Rectal smooth muscle tissue (tissue), 1 donor: ENCODE measurements at regions not wholly inside any gene's neighbourhood (a gene's known extent, or its start where the extent isn't known, plus 50 kb on each side); places are given as distances from the start of the nearest gene placed in this dataset.

Source experiments
- H3K27ac ChIP-seq: one replicate; pipeline ENCODE4 v1.7.0; 2013; ENCODE audit warnings: low read depth, low read length, inconsistent platforms
- H3K27me3 ChIP-seq: one replicate; pipeline ENCODE4 v1.7.0; 2013; ENCODE audit warnings: low read length; ENCODE audit not compliant: control insufficient read depth, insufficient read depth
- H3K36me3 ChIP-seq: one replicate; pipeline ENCODE4 v1.7.0; 2013; ENCODE audit warnings: low read length; ENCODE audit not compliant: control insufficient read depth, insufficient read depth
- H3K4me1 ChIP-seq: one replicate; pipeline ENCODE4 v1.7.0; 2013; ENCODE audit warnings: low read length; ENCODE audit not compliant: control insufficient read depth, insufficient read depth
- H3K4me3 ChIP-seq: one replicate; pipeline ENCODE4 v1.7.0; 2013; ENCODE audit warnings: low read length
- H3K9ac ChIP-seq: one replicate; pipeline ENCODE4 v1.7.0; 2013; ENCODE audit warnings: low read length

DNA sequence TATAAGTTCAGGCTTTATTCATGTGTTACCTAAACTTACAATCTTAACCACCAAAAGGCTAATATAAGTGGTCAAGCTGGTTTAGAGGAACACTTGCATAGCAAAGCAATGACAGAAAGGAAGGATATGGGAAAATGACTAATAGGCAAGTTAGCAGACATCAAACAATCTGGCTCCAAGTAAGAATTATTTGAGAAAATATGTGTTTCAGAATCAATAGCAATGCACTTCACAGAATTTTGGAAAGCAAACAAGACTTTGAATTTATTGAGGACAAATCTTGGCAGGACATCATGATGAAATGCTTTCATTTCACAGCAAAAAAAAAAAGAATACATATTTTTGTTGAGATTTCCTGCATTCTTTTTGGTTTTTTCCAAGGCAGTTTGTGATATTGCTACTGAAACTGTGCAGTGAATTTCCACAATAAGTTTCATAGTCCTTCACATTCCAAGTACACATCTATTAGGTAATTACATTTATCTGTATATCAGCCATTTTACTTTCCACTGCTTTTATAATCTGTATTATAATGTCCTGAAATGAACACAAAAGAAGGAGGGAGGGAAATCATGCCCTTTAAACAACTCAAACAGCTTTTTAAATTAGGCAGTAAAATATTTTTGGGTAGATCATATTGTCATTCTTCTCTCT lies 417.9 kb downstream of the NR2F1-AS1 start:
- Histone ChIP-seq H3K4me3 (no peak overlapping the region), H3K9ac (no peak overlapping the region), H3K27ac (no peak overlapping the region)

DNA sequence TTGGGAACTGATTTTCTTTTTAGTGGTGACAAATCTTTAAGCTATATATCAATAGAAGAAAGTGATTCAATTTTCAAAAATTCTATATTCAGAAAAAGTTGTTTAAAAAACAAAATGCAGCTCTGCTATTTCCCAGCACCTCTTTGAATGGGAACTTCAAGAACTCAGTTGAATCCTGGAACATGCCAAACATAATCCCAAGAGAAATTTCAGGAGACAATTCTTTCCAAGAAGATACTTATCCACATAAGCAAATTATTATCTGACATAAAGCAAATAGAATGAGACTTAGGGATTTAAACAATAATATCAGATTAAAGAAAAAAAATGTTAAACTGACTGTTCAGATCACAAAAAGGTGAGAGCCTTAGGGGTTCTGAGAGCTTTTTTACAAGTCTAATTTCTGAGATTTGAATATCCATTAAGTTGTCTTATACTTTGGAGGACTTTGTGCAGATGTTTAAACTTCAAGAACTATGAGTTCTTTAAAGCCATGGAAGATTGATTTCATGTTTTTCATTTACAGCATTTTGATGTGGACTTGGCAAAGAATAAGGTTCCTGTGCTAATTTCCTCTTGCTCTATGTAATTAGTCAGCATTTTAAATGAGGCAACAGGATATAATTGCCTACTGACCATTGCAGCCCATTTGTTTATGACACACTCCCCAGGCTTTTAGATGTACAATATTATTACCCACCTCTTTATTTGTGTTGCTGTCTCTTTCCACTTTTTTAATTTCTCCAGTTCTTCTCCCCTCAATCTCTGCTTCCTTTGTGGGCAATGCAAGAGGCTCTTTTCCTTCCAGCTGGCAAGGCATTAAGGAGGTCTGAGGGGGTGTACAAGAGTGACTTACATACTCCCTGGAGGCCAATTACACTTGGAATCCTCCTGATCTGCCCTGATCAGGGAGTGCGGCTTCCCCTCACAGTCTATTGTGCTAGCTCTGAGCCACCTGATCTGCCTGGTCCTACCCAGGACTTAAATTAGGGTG lies 419.1 kb downstream of the NR2F1-AS1 start:
- H3K4me3 ChIP-seq: no peak overlapping the region
- H3K27ac ChIP-seq: no peak overlapping the region
- no peaks in the 10 kb centered on the region for H3K27me3 ChIP-seq
- H3K36me3 ChIP-seq: no peaks in the 10 kb centered on the region
- no peak overlapping the region for H3K9ac ChIP-seq
- peaks cover 4% of the 10 kb centered on the region for H3K4me1 ChIP-seq

More for the DNA sequence above, 417.9 kb downstream of the NR2F1-AS1 start:
- Histone ChIP-seq H3K27me3 (no peaks in the 10 kb centered on the region), H3K4me1 (peaks cover 4% of the 10 kb centered on the region), H3K36me3 (no peaks in the 10 kb centered on the region)

DNA sequence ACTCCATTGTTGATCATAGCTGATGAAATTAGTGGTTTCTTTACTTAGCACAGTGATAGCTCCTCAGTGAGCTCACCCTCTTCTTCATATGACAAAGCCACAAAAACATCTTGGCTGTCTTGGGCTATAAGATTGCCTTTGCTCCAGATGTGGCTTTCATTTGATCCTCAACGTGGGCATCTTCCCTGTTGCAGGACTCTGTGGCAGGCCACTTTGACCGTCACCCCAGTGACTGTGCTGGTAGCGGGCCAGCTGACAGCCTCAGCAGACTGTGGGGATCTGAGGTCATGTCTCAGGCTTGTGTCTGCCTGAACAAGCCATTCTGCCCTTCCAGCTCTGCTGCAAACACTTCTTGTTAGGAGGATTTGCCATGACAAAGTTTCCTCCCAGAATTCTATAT lies 422.2 kb downstream of the NR2F1-AS1 start:
- Histone ChIP-seq H3K27ac (no peak overlapping the region), H3K36me3 (no peaks in the 10 kb centered on the region), H3K4me1 (peaks cover 4% of the 10 kb centered on the region), H3K27me3 (no peaks in the 10 kb centered on the region), H3K9ac (no peak overlapping the region), H3K4me3 (no peak overlapping the region)

DNA sequence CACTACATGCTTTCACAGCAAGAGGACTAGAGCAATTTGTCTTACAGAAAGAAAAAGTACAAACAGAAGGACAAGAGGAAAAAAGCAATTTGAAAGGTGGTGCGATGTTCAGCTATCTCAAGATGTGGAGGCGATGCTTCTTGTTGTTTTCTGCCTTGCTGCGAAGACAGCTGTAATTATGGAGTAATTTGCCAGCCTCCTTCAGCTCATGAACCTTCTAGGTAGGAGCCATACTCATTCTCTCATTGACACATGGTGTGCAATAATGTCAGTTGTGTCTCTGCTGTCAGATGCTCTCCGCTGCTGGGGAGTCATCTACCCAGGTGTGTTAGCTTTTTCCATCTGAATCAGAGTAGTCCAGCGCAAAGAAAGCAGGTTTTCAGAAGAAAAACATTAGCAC lies 424.5 kb downstream of the NR2F1-AS1 start:
- Histone ChIP-seq H3K4me3 (no peak overlapping the region), H3K9ac (no peak overlapping the region), H3K4me1 (no peaks in the 10 kb centered on the region), H3K27me3 (no peaks in the 10 kb centered on the region), H3K27ac (no peak overlapping the region), H3K36me3 (no peaks in the 10 kb centered on the region)

DNA sequence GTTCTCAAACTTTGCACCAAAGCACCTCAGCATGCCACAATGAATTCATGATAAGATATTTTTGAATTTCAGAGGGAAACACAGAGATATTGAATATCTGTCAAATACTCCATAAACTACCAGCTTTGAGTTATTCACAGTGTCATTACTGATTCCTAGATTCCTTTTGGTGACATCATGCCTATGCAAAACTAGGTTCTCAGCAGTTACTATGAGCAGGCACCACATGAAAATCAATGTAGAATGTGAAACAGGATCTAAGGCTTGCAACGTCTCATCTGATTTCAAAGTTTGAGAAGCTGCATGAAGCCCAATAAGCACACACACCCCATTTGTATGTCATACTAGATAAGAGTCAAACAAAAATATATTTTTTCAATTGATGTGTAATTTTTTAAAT lies 426.5 kb downstream of the NR2F1-AS1 start:
- H3K9ac ChIP-seq: no peak overlapping the region
- no peak overlapping the region for H3K27ac ChIP-seq
- H3K4me1 ChIP-seq: no peaks in the 10 kb centered on the region
- no peaks in the 10 kb centered on the region for H3K27me3 ChIP-seq
- no peak overlapping the region for H3K4me3 ChIP-seq
- H3K36me3 ChIP-seq: no peaks in the 10 kb centered on the region

DNA sequence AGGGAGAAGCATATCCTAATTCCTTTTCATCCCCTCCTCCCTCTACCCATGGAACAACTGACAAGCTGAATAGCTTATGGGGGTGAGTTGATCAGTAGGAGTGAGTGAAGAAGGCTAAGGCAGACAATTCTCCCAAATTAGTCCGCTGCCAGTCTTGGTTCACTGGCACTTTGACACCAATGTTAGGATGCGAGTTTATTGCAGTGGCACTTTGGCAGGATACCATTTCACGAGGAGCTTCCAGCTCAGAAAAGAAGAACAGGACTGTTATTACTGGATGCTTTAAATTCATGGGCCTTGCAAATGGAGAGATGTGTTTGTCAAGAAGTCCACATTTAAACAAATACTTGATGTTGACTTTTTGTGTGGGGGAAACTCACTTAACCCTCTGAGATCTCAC lies 427.6 kb downstream of the NR2F1-AS1 start:
- Histone ChIP-seq H3K4me1 (no peaks in the 10 kb centered on the region), H3K27me3 (no peaks in the 10 kb centered on the region), H3K27ac (no peak overlapping the region), H3K9ac (no peak overlapping the region), H3K36me3 (no peaks in the 10 kb centered on the region), H3K4me3 (no peak overlapping the region)

DNA sequence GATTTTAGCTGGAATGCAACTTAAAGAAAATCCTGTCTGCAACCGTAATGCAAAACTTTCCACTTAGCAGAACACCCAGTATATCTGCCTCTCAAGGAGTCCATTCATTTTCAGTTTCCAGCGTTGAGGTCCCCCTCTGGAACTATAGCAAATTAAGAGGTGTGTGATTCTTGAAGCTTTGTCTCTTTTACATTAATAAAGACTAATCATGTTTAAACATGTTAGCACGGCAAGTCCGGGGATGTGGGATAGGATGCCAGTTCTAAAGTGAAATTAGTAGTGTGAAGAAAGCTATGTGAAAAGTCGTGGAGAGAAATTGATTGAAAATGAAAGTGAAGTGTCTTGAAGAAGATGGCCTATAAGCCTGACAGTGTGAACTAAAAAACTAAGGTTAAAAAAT lies 429.1 kb downstream of the NR2F1-AS1 start:
- no peaks in the 10 kb centered on the region for H3K27me3 ChIP-seq
- no peaks in the 10 kb centered on the region for H3K36me3 ChIP-seq
- no peaks in the 10 kb centered on the region for H3K4me1 ChIP-seq
- no peak overlapping the region for H3K9ac ChIP-seq
- H3K27ac ChIP-seq: no peak overlapping the region
- no peak overlapping the region for H3K4me3 ChIP-seq

DNA sequence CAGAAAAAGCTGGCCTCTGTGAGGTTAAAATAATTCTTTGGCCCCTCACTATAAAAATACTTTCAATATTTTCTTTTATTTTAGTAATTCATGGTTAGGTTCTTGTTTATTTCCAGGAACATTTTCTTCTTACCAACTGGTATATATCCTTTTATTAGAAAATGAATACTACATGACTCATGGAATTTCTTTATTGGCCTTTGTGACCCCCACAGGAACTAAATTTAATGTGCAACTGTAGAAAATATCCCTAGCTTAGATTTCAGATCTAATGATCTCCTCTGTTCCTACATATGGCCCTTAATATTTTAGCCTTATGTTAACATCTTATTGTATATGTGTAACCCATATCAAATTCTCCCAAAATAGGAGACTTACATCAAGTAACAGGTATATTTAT lies 429.9 kb downstream of the NR2F1-AS1 start:
- Histone ChIP-seq H3K27me3 (no peaks in the 10 kb centered on the region), H3K4me1 (no peaks in the 10 kb centered on the region), H3K27ac (no peak overlapping the region), H3K9ac (no peak overlapping the region), H3K4me3 (no peak overlapping the region), H3K36me3 (no peaks in the 10 kb centered on the region)

DNA sequence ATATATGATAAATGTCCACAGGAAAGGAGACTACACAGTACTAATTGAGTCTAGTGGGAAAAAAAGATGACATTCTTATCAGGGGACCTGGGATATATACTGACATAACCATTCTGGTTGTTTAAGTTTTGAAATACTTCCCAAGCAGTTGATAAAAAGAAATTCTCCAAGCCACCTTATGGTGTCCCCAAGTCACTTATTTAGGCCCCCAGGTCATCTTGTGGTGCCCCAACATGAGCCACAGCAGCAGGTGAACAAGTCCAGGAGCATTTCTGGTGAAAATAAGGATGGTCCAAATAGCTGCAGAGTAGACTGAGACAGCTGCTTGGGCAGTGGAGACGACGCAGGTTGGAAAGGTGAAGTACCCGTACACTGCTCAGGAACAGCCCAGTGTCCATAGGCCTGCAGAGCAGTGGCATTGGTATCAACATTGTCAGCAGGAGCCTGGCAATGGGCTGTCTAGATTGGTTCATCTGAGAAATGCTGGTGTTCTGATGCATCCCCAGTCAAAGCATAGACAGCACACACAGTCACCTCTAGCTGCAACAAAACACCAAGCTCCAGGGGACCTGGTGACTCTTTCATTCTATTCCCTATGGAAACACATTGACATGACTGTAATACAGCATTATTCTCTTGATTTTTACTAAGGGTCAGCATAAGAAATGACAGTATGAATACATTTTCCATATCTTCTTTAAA lies 430.6 kb downstream of the NR2F1-AS1 start:
- no peaks in the 10 kb centered on the region for H3K27me3 ChIP-seq
- H3K9ac ChIP-seq: no peak overlapping the region
- H3K4me1 ChIP-seq: no peaks in the 10 kb centered on the region
- no peak overlapping the region for H3K27ac ChIP-seq
- H3K36me3 ChIP-seq: no peaks in the 10 kb centered on the region
- H3K4me3 ChIP-seq: no peak overlapping the region

DNA sequence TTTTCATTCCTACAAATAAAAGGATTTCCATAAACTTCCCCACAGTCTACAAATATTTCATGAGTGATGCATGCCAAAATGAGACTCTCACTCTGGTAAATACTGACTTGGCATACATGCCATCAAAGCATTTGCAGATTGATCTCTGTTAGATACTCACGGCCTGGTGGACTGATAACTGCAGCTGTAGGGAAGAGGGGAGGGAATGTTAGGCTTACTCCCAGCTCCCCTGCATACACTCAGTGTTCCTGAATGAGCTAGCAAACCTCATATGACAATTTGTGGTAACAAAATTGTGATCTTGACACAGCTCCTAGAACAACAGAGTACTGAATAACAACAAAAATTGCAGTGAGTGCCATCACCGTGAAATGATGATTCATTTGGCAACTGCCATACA lies 435.3 kb downstream of the NR2F1-AS1 start:
- Histone ChIP-seq H3K27me3 (no peaks in the 10 kb centered on the region), H3K9ac (no peak overlapping the region), H3K27ac (no peak overlapping the region), H3K36me3 (no peaks in the 10 kb centered on the region), H3K4me1 (no peaks in the 10 kb centered on the region), H3K4me3 (no peak overlapping the region)

DNA sequence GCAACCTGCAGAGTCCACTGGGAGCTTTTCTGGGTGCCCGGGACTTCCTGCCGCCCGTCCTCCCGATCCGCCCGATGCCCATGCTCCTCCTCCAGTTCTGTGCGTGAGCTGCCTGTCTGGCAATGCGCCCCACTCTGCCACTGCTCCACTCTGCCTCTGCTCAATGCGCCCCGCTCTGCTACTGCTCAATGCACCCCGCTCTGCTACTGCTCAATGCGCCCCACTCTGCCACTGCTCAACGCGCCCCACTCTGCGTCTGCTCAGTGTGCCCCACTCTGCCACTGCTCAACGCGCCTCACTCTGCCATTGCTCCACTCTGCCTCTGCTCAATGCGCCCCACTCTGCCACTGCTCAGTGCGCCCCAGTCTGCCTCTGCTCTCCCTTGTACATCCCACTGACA lies 436.0 kb downstream of the NR2F1-AS1 start:
- H3K27me3 ChIP-seq: no peaks in the 10 kb centered on the region
- H3K4me3 ChIP-seq: no peak overlapping the region
- H3K36me3 ChIP-seq: no peaks in the 10 kb centered on the region
- H3K9ac ChIP-seq: no peak overlapping the region
- H3K27ac ChIP-seq: no peak overlapping the region
- H3K4me1 ChIP-seq: no peaks in the 10 kb centered on the region

DNA sequence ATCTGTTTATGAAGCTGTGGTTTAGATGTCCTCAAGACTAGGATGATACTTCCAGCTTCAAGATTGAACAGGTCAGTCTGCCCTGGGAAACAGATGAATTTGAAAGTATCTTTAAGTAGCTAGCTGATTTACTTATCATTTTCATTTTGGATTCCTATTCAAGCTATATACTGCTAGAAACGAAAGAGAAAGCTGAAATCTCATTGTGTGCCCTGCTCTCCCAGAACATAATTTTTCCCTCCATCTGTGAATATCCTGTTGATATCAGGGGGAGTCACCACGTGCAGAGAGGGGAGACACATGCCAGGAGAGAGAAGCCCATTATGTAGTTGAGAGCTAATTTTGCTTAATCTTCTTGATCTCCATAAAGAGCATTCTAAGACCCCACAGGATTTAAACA lies 439.1 kb downstream of the NR2F1-AS1 start:
- H3K9ac ChIP-seq: no peak overlapping the region
- H3K36me3 ChIP-seq: no peaks in the 10 kb centered on the region
- H3K27ac ChIP-seq: no peak overlapping the region
- H3K4me1 ChIP-seq: no peaks in the 10 kb centered on the region
- H3K4me3 ChIP-seq: no peak overlapping the region
- H3K27me3 ChIP-seq: no peaks in the 10 kb centered on the region
